Skin epidermis (tissue), 12 donors: ENCODE measurements at regions not wholly inside any gene's neighbourhood (a gene's known extent, or its start where the extent isn't known, plus 50 kb on each side); places are given as distances from the start of the nearest gene placed in this dataset.

Source experiments
- H3K27ac ChIP-seq, 21 experiments: fragments of 200-600 bp; sonication (generic) in 11 of 21; one replicate each; pipeline ENCODE4 v1.5.0; 2020; ENCODE audit warnings: mild to moderate bottlenecking in 3 of 21, inconsistent platforms in 2 of 21, moderate library complexity in 2 of 21
- H3K4me3 ChIP-seq, 7 experiments: fragments of 200-600 bp; sonication (generic) in 2 of 7; one replicate each; pipeline ENCODE4 v1.5.0; 2020; ENCODE audit warnings: inconsistent platforms in 2 of 7, mild to moderate bottlenecking in 2 of 7, moderate library complexity in 1 of 7

DNA sequence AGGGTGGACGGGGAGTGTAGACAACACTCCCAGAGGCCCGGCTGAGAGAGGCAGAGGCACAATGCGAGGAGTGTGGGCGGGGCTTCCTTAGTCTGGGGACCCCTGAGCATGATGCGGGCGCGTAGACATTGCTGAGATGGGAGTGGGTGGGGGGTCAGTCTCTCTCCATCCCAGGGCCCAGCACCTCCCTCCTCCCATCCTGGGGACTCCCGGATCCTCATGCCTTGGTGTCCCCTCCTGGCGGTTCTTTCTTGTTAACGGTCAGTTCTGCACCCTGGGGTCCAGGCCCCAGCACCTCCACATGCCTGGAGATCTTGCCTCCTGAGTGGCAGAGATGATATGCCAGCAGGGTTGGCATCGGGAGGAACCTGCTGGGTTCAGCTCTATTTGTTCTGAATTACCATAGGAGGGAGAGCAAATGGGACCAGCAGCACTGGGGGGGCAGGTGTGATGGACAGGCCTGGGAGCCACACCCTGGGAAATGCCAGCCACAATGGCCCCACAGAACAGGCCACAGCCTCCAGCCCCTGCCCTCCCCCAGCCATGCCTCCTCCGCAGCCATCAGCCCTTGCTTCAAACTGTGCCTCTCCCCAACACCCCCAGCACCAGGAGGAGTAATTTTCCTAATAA is 55.7 kb downstream of the RTL6 start:
- H3K4me3 ChIP-seq: no peak overlapping the region
- H3K27ac ChIP-seq: no peak overlapping the region

DNA sequence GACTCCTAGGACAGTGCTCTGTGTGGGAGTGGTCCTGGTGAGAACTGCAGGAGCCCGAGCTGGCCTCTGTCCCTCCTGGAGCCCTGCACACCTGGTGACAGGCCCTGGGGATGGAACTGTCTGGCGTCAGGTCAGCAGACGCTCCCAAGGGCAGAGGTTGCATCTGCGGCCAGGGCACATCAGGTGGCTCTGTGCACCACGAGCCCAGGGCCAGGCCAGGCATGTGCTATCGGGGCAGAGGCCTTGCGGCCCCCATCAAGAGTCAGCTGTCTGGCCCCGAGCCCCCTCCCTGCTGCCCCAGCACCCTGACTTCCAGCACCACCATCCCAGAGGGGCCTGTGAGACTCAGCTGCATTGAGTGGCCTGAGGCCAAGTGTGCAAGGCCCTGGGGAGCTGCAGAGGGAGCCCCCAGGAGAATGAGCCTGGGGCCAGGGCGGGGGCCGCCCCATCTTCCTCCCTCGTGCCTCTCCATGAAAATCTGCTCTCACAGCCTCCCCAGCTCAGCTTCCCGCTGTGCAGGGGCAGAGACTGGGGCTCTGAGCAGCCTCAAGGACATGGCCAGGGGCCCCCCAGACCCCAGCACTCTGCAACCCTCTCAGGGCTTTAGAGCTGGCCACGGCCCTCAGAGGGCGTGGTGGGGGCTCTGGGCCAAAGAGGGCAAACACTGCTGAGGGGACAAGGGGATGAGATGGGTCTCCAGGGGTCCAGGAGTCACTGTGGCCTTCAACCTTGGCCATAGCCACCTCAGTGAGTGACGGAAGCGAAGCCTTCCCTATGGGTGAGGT is 56.4 kb downstream of the RTL6 start:
- Histone ChIP-seq H3K4me3 (no peak overlapping the region), H3K27ac (no peak overlapping the region)

DNA sequence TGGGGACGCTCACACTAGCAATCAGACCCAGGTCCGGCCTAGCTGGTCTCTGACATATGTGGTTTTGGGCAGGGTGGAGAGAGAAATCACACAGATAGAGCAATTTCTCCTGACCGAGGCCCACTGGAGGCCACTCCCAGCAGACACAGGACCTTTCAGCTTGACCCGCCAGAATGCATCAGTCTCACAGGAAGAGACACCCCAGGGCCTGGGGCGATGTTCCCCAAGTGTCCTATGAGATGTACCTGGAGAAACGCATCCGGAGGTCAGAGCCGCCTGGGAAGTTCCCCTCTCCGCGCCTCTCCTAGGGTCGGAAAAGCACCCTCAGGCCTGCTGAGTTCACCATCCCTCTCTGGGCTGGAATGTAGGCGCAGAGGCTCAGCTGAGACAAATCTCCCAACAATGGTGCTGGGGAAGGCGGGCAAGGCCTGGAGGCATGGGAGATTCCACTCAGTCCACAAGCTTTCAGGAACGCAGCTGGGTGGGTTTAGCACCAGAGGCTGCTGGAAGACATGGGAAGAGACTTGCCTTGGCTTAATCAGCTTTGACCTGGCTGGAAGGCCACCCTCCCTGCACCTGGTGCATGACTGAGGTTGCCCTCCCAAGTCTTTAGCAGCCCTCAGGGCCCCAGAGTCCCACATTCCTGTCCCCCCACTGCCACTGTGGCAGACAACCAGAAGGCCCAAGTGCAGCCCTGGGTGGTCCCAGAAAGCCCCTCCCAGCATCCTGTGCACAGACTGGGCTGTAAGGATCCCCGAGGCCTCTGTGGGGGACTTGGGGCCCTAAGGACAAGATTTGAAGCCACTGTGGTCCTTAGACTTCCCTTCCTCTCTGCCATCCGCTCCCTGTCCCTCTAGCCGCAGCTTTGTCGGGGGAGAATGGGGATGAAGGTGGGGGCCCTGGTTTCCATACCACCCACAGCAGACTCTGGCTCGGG is 57.5 kb downstream of the RTL6 start:
- Histone ChIP-seq H3K4me3 (no peak overlapping the region), H3K27ac (no peak overlapping the region)

DNA sequence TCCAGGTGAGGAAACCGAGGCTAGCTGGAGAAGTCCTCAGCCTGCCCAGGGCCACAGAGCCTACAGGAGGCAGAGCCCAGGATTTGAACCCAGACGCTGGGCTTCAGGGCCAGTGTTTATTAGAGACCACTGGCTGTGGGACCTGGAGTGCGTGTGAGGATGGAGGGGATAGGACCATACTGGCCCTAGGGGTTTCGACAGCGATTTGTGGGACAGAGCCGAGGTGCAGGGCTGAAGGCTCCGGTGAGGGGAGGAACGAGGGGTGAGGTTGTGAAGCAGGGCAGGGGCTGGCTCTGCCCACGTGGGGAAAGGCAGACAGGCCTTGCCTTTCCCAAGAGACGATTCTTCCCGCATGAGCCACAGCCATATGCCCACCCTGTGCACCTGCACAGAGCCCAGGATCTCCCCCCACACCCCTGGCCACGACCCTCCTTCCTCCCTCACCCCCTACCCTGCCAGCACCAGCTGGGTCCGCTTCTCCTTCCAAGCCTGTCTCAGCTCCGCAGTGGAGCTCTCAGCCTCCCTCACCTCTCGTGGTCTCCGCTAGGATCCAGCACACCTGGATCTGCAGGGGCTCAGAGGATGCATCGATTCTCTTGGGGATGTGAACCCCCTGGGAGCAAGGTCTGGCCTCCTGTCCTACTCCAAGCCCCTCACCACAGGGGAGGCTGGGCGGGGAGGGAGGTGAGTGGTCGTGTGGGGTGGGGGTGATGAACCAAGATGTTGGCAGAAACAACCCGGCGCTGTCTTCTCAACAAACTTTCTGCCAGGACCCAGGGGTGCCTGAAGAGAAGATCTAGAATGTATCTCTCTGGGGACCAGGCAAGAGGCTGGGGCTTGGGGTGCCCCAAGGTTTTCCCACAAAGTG is 58.4 kb downstream of the RTL6 start:
- Histone ChIP-seq H3K27ac (no peak overlapping the region), H3K4me3 (no peak overlapping the region)

DNA sequence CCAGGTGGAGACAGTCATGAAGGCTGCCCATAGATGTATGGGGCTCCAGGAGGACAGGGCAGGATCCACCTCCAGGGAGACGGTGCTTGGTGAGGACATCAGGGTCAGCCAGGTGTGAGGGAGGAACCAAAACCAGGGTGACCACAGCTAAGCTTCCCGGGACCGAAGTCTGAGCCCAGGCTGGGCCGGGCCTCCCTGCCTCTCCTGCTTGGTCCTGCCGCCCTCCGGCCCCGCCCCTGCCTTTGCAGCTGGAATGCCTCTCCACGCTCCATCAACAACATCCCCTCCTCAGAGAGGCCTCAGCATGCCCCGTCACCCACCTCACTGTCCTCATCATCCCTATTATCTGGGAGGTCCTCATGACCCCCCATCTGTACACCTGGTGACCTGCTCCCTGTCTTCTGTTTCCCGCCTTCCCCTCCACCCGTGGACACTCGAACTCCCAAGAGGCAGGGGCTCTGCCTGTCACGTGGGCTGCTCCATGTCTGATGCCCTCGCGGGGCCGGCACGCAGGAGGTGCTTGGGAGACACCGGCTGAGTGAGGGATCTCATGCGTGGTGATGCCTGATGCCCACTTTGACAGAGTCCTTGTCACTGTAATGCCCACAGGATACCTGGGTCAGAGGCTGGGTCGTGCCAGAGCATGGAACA is 59.4 kb downstream of the RTL6 start:
- Histone ChIP-seq H3K4me3 (no peak overlapping the region), H3K27ac (no peak overlapping the region)

DNA sequence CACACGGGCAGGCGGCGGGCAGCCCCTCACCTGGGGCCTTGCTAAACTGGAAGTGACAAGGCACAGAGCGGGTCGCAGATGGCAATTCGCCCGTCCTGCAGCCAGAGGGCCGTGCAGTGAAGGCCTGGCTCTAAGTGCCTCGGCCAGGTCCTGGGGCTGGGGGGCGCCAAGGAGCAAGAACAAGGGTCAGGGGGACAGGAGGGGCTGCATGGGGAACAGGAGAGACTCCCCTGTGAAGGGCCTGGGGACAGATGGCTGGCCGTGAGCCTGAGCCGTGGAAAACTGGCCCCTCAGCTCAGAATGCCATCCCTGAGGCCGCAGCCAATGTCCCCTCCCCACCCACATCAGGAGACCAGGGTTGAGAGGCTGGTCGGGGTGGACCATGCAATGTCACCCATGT is 60.0 kb downstream of the RTL6 start:
- Histone ChIP-seq H3K27ac (no peak overlapping the region), H3K4me3 (no peak overlapping the region)

DNA sequence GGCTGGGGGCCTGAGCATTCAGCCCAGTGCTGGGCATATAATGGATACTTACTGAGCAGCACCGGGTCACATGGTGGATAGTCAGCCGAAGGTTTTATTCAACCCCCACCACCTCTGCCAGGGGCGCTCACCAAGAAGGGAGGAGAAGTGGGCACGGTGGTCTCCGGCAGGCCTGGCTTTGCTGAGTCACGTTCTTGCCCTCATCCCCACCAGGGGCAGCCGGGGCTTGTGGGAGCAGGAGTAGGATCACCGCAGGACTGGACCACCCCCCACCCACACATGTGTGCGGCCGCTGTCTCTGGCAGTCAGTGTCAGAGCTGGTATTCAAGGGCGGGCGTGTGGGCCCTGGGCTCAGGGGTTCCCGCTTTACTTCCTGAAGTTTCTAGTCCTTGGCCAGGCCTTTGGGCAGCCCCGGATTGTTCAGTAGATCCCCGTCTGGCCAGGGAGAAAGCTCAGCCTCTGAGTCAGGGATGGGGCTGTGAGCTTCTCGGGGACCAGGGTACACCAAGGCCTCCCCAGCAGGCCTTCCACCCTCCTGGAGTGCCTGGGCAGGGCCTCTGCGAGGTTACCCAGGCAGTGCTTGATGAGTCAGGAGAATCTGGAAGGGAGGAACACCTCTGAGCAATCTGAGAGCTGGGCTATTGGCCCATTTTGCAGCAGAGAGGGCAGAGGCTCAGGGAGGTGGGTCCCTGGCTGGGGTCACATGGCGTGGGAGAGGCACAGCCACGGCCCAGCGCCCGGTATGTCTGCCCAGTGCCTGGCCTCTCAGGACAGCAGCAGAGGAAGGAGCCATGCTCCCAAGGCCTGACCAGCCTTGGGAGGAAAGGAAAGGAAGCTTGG is 60.6 kb downstream of the RTL6 start:
- no peak overlapping the region for H3K27ac ChIP-seq
- H3K4me3 ChIP-seq: no peak overlapping the region

DNA sequence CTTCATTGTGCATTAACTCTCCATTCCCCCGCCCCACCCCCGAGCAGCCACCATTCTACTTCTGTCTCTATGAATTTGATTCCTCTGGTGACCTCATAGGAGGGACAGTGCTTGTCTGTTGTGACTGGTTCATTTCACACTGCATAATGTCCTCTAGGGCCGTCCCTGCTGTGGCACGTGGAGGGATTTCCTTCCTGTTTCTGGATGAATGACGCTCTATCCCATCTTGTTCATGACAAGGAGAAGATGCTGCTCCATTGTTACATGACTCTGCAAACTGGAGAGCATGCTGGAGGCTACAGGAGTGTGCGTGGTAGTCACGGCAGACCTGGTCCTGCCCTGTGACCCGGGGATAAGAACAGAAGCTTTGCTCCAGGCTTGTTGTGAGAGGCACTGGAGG is 61.3 kb downstream of the RTL6 start:
- no peak overlapping the region for H3K4me3 ChIP-seq
- no peak overlapping the region for H3K27ac ChIP-seq

DNA sequence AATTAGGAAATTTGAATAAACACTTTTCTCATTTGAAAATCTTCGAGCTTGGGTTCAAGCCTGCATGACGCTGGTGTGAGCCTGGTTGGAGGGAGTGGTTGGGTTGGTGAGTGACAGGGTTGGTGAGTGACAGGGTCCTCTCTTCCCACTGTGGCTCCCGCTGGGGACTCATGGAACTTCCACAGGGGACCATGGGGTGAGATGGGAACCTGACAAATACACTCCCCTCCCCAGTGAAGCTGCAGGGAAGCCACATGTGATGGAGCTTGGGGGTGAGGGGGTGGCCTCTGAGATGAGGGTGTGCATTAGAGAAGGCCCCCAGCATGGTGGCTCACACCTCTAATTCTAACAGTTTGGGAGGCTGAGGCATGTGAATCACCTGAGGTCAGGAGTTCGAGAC is 66.8 kb downstream of the RTL6 start:
- Histone ChIP-seq H3K4me3 (no peak overlapping the region), H3K27ac (no peak overlapping the region)

DNA sequence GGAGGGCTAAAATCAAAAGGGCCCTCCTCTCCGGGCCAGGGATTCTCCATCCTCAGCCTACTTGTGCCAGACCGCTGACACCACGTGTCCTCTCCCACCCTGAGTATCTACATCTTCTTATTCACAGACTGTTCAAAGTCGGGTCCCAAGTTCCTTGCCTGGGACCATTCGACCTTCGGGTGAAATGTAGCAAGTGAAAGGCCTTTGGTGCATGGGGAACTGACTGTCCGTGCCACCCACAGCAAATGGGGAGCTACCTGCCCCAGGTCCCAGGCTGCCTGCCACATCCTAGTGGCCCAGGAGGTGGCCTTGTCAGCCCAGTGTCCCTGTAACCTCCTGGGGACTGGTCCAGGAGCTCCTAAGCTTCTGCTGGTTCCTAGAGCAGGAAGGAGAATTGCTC is 67.3 kb downstream of the RTL6 start:
- Histone ChIP-seq H3K4me3 (no peak overlapping the region), H3K27ac (no peak overlapping the region)

DNA sequence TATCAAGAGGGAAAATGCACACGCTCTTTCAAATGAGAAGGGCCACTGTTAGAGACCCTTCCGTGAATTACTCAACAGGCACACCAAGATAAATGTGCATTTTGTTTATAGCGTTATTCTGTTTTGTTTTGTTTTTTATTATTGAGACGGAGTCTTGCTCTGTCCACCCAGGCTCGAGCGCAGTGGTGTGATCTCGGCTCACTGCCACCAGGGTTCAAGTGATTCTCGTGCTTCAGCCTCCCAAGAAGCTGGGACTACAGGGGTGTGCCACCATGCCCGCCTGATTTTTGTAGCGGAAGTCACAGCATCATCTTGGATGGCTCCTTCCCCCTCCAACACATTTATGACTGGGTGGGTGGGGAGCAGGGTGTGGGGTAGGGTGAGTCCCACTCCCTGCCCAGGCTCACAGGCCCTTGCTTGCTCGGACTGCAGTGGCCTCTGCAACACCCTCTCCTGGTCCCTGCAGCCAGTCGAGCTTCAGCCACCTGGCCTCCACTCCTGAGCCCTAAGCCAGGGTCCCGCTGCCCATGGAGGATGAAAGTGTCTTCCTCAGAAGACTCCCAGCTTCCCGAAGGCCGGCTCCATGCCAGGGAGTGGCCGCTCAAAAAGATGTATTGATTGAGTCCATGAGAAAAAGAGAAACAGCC is 68.0 kb downstream of the RTL6 start:
- Histone ChIP-seq H3K4me3 (no peak overlapping the region), H3K27ac (no peak overlapping the region)

DNA sequence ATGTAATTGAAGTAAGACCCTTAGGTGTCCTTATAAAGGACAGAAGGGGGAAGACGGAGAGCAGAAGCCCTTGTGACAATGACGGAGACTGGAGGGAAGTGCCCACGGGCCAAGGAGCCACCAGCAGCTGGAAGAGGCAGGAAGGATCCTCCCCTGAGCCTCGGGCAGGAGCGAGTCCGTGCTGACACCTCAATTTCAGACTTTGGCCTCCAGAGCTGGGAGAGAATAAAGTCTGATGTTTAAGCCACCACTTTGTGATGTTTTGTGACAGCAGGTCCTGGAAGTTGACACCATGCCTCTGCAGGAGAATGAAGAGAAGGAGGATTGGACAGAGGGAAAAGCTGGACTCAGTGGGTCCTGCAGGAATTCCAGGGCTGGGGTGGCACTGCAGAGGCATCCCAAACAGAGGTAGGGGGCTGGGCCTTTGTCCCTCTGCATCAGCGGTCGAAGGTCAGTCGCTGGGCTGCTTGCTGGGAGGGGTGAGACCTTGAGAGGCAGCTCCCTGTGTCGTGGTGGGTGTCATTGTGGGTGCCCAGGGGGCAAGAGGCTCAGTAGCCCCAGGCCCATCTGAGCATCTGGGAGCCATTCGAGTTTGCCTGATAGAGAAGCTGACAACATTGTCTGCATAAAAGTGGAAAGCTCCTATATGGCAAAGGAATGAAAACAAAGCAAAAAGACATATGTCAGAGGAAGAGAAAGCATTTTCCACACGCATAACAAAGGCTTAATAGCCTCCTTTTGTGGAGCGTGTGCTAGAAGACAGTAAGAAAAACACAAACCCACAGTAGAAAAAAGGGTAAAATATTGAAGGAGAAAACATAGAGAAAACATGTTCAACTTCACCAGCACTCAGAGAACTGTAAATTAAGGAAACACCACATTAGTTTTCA is 68.8 kb downstream of the RTL6 start:
- H3K27ac ChIP-seq: no peak overlapping the region

DNA sequence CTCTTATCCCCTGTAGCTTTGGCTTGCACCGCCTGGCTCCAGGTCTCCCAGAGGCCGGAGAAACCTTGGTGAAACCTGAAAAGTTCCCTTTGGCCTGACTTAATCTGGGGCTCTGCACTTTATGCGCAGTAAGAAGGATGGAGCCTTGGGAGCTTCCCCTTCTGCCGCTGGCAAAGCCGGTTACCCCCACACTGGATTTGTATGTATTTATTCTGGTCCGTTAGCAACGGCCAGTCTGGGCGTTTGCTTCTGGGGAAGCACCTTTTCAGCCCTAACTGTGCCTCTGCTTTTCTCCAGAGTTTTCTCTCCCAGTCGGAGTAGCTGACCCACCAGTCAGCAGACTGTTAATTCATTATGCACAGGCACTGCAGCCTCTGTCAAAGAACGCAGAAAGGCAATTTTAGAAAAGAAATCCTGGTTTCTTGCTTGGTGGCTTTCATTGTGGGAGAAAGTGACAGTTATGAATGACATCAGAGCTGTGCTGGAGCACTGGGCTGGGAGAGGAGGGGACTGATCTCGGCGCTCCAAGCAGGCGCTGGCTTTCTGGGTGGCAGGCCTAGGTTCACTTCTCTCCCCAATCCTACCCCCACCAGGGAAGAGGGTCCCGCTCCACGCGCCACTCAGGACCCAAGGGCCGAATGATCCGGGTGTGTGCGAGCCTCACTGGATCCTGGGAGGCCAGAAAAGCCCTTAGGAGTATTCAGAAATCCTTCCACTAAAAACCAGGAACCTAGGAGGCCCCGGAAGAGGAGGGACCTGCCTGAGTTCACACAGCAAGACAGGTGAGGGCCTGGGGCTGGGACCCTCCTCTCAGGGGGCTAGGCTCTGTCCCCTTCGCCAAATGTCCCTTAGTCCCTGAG is 70.2 kb downstream of the RTL6 start:
- Histone ChIP-seq H3K4me3 (no peak overlapping the region), H3K27ac (no peak overlapping the region)

More for the DNA sequence above, 68.8 kb downstream of the RTL6 start:
- no peak overlapping the region for H3K4me3 ChIP-seq

DNA sequence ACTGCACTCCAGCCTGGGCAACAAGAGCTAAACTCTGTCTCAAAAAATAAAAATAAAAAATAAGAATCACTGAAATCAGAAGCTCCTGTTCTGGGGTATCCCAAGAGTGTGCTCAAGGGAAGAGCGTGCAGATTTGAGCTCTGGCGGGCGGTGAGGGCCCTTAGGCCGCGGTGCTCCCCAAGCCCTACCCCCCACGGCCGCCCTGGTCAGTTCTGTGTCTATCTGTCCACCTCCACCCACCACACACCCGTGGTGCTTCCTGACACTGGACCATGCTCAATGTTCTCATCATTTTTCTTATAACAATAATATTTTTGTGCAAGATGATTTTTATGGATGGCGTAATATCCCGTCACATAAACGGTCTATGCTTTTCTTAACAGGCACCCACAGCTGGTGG is 71.1 kb downstream of the RTL6 start:
- Histone ChIP-seq H3K27ac (no peak overlapping the region), H3K4me3 (no peak overlapping the region)

DNA sequence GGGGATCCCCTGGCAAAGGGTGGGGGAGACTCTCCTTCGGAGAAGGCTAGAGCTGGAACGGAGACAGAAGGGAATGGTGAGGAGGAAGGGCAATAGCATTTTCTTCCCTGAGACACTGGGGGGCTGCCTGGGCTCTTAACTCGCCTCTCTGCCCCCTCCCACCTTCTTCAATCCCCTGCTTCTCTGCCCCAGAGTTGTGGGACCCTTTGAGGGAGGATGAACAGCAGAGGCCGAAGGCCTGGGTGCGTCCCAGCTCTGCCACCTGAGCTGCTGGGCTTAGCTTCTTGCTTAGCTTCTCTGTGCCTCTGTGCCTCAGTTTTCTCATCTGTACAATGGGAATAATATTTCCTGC is 72.4 kb downstream of the RTL6 start:
- Histone ChIP-seq H3K27ac (no peak overlapping the region), H3K4me3 (no peak overlapping the region)
